ENCODE measurements at regions not wholly inside any gene's neighbourhood (a gene's known extent, or its start where the extent isn't known, plus 50 kb on each side); places are given as distances from the start of the nearest gene placed in this dataset.

- no peak for TF ChIP-seq CTCF (IDR thresholded peaks at IDR 0.05)
- no peak for TF ChIP-seq EZH2 (IDR thresholded peaks at IDR 0.05; ENCODE audit: borderline replicate concordance, insufficient read depth, low read depth, low read length, poor library complexity, severe bottlenecking)
These were observed 419.0 kb upstream of the CDH11 start for GRCh38 chr16:65540901-65541300.
